ENCODE measurements at regions not wholly inside any gene's neighbourhood (a gene's known extent, or its start where the extent isn't known, plus 50 kb on each side); places are given as distances from the start of the nearest gene placed in this dataset.

DNA sequence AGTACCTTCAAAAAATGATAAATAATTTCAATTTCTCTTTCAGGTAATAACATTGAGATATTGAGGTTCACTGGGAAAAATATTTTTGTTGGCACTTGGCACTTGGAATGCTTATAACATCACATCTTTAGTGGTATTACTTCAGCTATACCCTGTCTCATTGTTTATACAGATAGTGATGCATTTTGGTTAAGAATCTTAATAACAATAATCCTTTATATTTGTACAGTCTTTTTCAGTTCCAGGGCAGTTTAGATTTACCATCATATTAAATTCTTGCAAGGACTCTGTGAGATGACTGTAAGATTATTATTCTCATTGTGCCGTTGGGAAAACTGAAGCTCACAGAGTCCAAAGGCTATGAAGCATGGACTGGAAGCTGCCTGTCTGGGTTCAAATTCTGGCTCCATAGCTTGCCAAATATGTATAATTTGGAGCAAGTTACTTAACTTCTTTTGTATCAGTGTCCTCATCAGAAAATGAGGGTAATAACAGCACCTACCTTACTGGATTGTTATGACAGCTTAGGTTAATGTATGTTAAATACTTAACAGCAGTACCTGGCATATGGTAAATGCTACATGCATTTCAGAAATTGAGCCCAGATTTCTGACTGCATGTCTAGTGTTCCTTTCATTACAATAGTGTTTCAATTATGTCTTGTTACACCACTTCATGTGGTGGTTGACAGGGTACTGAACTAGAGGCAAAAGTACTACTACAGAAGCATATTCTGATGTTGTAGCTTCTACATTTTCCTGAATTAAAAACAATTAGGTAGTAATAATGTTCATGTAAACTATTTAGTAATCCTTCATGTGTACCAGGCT lies 272.2 kb downstream of the PLK2 start:
- H3K27ac ChIP-seq: no peak overlapping the region
- no peaks in the 10 kb centered on the region for H3K36me3 ChIP-seq
- H3K9me3 ChIP-seq: no peaks in the 10 kb centered on the region
- intact Hi-C loops (cut with DNase I; ENCODE audit: low total_unique reads): no loop called here
- H3K4me1 ChIP-seq: no peaks in the 10 kb centered on the region
- no peaks in the 10 kb centered on the region for H3K27me3 ChIP-seq
- H3K4me3 ChIP-seq: no peak overlapping the region
- TF ChIP-seq POLR2AphosphoS5 (IDR thresholded peaks at IDR 0.05) (no peak), POLR2A (IDR thresholded peaks at IDR 0.05) (no peak)
- TF ChIP-seq, protein P1, sequence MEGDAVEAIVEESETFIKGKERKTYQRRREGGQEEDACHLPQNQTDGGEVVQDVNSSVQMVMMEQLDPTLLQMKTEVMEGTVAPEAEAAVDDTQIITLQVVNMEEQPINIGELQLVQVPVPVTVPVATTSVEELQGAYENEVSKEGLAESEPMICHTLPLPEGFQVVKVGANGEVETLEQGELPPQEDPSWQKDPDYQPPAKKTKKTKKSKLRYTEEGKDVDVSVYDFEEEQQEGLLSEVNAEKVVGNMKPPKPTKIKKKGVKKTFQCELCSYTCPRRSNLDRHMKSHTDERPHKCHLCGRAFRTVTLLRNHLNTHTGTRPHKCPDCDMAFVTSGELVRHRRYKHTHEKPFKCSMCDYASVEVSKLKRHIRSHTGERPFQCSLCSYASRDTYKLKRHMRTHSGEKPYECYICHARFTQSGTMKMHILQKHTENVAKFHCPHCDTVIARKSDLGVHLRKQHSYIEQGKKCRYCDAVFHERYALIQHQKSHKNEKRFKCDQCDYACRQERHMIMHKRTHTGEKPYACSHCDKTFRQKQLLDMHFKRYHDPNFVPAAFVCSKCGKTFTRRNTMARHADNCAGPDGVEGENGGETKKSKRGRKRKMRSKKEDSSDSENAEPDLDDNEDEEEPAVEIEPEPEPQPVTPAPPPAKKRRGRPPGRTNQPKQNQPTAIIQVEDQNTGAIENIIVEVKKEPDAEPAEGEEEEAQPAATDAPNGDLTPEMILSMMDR (IDR thresholded peaks at IDR 0.05): no peak
- no peak for DNase-seq (ENCODE audit: low spot score in 2 of 2)

DNA sequence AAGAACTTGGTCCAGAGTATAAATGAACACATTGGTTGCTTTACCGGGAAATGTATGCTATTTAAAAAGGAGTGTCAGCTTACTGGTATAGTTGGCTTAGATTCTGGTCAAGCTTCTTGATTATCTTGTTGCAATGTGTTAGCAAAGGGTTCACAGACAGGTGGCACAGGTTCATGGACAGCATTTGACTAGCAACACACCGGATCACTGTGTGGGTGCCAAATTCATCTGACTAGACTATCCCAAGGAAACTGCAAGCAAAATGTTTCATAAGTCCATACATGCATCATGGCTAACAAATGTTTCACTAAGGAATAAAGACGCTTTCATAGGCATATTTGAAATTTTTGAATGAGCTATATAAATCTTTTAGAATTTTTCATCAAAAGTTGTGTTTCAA lies 274.1 kb downstream of the PLK2 start:
- Histone ChIP-seq H3K36me3 (no peaks in the 10 kb centered on the region), H3K4me3 (no peak overlapping the region), H3K27me3 (no peaks in the 10 kb centered on the region), H3K4me1 (no peaks in the 10 kb centered on the region), H3K9me3 (no peaks in the 10 kb centered on the region), H3K27ac (no peak overlapping the region)
- TF ChIP-seq POLR2AphosphoS5 (IDR thresholded peaks at IDR 0.05): no peak
- TF ChIP-seq POLR2A (IDR thresholded peaks at IDR 0.05): no peak
- TF ChIP-seq, protein P1 (IDR thresholded peaks at IDR 0.05): no peak
- intact Hi-C loops (cut with DNase I; ENCODE audit: low total_unique reads): no loop called here
- DNase-seq (ENCODE audit: low spot score in 2 of 2): no peak

DNA sequence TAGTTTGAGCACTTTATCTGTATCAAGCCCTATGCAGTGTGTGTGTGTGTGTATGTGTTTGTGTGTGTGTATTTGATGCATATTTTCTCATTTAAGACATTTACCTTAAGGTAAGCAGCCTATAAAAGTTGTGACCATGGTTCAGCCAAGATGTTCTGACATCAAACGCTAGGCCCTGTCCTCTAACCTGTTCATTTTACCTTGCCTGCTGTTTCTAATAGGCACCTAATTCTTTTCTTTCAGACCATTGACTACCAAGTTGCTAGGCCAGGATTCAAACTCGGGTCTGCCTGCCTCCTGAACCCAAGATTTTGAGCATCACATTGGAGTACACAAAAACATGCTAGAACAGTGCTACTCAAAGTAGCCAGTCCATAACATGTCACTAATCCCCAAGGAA lies 274.5 kb downstream of the PLK2 start:
- DNase-seq (ENCODE audit: low spot score in 2 of 2): no peak
- Histone ChIP-seq H3K36me3 (no peaks in the 10 kb centered on the region), H3K4me1 (no peaks in the 10 kb centered on the region), H3K27me3 (no peaks in the 10 kb centered on the region), H3K4me3 (no peak overlapping the region), H3K27ac (no peak overlapping the region), H3K9me3 (no peaks in the 10 kb centered on the region)
- intact Hi-C loops (cut with DNase I; ENCODE audit: low total_unique reads): no loop called here
- no peak for TF ChIP-seq POLR2AphosphoS5 (IDR thresholded peaks at IDR 0.05)
- TF ChIP-seq POLR2A (IDR thresholded peaks at IDR 0.05): no peak
- TF ChIP-seq, protein P1 (IDR thresholded peaks at IDR 0.05): no peak

DNA sequence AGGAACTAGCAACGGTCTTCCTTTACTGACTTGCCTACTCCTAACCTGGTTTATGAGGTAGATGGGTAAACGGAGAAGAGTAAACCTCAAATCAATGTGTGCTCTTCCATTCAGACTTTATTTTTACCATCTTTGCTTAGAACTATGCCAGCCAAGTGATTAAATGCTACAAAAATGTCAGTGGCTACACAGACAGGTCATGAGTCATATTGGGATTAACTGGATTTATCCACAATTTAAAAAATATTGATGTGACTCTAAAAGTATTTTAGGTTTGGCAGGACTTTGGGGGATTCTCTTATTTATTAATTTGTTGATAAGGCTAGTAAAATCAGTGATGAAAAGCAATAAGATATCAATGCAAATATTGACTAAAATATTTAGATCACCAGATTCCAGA lies 275.0 kb downstream of the PLK2 start:
- Histone ChIP-seq H3K4me3 (no peak overlapping the region), H3K4me1 (no peaks in the 10 kb centered on the region), H3K9me3 (no peaks in the 10 kb centered on the region), H3K36me3 (no peaks in the 10 kb centered on the region), H3K27me3 (no peaks in the 10 kb centered on the region), H3K27ac (no peak overlapping the region)
- no peak for TF ChIP-seq POLR2AphosphoS5 (IDR thresholded peaks at IDR 0.05)
- TF ChIP-seq, protein P1 (IDR thresholded peaks at IDR 0.05): no peak
- TF ChIP-seq POLR2A (IDR thresholded peaks at IDR 0.05): no peak
- DNase-seq (ENCODE audit: low spot score in 2 of 2): no peak
- intact Hi-C loops (cut with DNase I; ENCODE audit: low total_unique reads): no loop called here

DNA sequence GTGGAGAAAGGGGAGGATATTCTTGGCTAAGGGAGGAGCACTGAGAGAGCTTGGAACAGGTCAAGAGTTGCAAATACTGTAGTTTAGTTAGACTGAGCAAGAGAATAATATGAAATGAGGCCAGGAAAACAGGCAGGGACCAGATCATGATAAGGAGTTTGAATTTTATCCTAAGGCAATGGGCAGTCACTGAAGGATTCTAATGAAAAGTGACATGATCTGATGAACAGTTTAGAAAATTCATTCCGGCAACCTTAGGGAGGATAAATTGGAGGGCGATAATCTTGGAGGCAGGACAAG lies 276.1 kb downstream of the PLK2 start:
- Histone ChIP-seq H3K4me3 (no peak overlapping the region), H3K27me3 (no peaks in the 10 kb centered on the region), H3K36me3 (no peaks in the 10 kb centered on the region), H3K4me1 (no peaks in the 10 kb centered on the region), H3K9me3 (no peaks in the 10 kb centered on the region), H3K27ac (no peak overlapping the region)
- intact Hi-C loops (cut with DNase I; ENCODE audit: low total_unique reads): no loop called here
- no peak for TF ChIP-seq POLR2A (IDR thresholded peaks at IDR 0.05)
- TF ChIP-seq, protein P1 (IDR thresholded peaks at IDR 0.05): no peak
- no peak for TF ChIP-seq POLR2AphosphoS5 (IDR thresholded peaks at IDR 0.05)
- no peak for DNase-seq (ENCODE audit: low spot score in 2 of 2)

Data from breast epithelium (tissue), 4 donors.